GM21825 (cell line): ENCODE measurements at regions not wholly inside any gene's neighbourhood (a gene's known extent, or its start where the extent isn't known, plus 50 kb on each side); places are given as distances from the start of the nearest gene placed in this dataset.

Experiments
- ATAC-seq: cut with Tn5 transposase; IDR thresholded peaks from one replicate; pipeline ENCODE4 v1.9.1; 2021; ENCODE audit warnings: mild to moderate bottlenecking, moderate library complexity; ENCODE audit not compliant: unreplicated experiment

DNA sequence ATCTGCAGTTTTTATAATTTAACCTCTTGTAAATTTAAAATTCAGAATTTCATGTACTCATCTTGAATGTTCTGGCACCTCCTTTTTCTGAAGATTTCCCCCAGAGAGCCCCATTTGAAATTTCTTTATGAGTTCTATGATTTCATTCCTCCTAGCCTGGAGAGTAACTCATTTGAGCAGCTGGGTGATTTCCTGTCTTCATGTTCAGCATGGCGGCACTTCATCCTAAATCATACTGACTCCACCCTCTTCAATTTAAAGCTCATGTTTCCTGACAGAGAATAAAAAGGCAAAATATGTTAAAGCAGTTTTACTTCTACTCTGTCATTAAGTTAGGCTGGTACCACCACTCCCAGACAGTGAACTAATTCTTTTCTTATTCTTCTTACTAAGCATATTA lies 250.9 kb upstream of the POU3F2 start:
- no peak for ATAC-seq

DNA sequence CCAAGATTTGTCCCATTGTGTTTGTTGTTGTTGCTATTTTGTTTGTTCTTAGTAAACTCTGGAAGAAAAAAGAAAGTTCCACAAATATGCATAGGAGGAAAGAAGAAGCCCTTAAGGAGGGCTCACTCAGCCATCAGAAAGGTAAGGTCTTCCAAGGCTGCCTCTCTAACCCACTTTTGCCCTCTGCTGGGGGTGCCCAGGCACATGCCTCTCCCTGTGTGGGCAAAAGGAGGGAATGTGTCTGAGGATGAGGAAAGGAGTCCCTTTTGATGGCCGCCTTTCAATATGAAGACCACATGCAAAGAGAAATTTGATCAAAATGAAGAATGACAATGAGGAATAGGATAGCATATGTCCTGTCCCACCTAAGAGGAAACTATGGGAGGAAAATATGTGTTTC lies 248.2 kb upstream of the POU3F2 start:
- ATAC-seq = no peak

DNA sequence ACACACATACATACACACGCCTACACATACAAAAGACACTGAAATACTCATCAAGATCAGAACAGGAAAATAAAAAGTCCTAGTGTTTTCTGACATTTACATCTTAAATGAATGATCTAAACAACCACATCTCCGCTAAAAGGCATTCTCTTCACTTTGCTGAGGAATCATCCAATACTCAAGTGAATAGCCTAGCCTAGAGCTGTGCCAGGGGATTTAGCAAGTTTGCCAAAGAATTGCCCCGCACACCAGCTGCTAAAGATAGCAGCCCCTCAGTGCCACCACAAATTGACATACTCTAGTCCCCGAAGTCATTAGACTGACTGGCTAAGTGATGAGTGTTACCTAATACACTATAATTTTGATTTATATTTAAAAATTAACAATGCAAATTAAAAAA lies 246.8 kb upstream of the POU3F2 start:
- ATAC-seq = no peak

DNA sequence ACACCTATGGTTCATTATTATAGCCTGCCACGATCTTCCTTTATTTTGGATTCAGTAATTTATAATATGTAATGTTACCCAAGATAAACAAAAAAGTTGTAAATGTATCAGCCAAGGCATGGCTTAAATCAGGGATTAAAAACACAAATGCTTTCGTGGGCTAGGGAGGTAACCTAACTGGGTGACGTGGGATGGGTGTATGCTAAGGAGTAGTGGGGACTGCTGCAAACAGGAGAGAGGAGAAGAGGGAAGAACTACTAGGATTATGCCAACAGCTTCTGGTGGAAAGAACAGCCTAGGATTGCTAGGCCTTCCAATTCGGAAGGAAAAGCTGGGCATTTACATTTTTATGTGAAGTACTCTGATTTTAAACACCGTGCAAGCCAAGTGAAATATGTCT lies 244.8 kb upstream of the POU3F2 start:
- ATAC-seq = no peak

DNA sequence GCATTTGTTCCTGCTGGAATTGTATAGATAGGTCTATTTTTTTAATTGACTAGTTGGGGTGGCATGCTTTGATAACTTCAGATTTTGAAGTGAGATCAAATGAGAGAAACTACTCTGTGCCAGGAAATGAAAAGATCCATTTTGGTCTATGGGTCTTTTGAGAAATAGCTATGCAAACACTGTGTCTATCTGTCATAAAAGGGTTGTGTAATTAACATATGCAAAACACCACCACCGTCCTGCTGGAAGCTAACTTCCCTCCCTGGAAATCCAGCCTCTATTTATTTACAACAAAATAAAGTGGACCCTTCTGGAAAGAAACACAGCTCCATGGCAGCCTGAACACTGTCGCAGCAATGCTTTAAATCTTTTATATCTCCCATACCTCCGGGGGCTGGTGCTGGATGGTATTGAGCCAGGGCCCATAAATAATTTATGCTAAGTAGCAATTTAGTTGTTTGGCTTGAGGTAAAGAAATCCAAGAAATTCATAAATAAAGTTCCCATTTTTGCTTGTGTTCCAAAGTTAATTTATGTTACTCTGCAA lies 244.2 kb upstream of the POU3F2 start:
- no peak for ATAC-seq

DNA sequence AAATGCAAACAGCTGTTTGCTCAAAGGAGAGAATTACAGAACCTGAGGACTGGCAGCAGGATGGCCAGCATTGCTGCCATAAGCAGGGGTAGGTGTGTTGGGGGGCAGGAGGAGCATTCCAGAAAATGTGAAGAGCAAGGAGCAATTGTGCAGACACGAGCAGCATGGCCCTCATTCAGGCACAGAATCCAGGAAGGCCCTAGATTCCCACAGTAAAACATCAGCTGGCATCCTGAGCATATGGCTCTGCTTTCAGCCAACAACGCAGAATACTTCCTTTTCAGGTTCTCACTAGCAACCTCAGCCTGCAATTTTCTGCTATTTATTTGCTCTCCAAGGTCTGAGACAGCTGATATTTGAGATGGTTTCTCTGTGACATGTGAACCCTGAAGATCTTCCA lies 243.4 kb upstream of the POU3F2 start:
- no peak for ATAC-seq

DNA sequence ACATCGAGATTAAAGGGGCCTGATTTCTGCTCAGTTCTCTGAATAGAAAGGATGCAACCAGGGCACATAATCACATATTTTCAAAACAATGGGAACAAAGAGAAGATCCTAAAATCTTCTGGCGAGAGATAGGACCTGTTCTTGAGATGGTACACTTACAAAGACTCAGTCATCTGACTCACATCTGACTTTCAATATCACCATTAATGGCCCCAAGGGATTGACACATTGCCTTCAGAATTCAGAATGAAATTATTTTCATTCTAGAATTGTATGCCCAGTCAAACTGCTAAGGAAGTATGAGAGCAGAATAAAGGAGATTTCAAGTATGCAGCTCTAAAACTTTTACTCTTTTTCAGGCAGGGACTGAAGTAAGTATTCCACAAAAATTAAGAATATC lies 240.7 kb upstream of the POU3F2 start:
- no peak for ATAC-seq

DNA sequence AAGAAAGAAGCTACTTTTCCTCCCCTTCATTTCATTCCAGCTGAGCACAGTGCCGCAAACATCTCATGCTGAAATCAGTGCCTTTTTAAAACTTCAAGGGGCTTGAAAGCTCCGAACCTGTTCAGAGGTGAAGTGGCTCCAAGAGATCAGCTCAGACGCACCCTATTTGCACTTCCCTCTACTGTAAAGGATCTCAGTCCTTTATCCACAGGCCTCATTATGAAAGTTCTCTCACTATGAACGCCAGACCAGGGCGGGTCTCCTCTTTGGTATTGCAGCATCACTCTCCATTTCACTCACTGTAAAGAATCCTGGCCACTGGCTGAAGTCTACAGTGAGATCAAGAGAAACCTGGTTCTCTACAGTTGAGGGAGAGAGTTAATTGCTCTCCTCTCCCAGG lies 232.7 kb upstream of the POU3F2 start:
- ATAC-seq = no peak

DNA sequence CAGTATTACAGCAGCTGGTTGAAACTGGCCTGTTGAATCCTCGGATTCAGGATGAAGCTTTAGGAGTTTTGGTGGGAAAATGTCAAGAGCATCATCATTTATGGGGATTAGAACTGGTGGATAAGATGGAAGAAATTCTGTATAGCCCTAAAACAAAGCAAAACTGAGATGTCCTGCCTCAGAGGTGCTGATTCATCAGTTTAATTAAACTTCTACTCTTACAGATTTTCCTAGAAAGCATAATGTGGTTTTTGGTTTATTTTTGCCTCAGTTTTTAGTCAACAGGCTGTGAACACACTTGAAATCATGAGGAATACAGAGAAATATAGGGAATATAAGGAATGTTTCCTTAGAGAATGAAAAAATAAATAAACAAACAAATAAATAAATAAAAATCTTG lies 228.7 kb upstream of the POU3F2 start:
- no peak for ATAC-seq

DNA sequence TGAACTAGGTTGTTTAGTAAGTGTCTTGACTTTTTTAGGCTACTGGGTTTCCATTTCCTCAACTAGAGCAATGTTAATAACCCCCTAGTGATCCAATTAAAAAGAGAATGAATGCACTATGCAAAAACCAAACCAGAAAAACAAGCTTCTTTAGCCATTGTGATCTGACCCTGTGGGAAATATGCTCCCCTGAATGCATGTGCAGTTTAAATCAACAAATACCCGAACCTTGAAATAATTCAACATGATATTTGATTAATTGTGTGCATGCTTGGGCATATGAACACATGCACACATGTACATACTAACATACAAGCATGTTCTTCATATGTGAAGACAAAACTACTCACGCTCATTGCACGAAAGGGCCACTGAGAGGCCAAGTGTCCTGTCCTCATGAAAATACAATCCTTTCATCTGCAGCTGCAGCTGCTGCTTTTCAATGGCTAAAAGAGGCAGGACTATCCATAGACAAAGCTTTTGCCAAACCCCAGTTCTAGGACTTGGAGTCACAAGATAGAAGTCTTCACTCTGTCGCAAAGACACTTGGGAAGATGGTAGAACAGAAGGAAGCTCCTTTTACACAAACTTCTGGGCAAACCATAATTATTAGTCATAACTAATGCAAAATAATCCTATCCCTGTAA lies 207.1 kb upstream of the POU3F2 start:
- no peak for ATAC-seq

DNA sequence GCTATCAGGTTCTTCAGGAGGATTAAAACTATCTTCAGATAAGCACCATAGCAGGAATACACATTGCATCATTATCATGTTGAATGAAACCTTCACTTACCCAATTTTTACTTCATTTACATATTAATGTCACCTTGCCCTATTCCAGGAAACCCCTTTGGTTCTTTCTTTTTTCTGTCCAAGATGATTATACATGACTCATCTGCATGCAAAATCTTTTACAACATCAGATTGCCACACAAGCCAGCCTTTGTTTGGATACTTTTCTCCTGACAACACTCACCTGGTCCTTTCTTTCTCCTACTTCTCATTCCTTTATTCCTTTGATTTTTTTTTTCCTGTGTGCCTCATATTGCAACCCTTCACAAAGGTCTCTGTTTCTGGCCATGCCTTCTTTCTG lies 200.5 kb upstream of the POU3F2 start:
- no peak for ATAC-seq

DNA sequence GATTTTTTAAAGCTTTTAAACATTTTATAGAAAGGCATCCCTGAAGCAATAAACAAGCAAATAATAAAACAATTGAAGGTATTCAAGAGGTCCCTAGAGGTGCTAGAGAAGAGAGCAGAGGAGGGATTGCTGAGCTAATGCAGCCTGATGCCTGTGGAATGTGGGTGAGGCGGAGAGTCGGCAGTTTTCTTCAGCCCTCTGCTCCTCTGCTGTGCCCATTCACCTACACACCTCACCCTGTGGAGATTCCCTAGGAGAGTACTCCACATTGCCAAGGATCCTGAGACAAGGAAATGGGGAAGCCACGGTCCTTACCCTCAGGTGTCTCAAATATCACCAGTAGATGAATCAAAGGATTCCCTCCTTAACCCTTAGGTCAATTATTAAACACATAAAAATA lies 199.8 kb upstream of the POU3F2 start:
- ATAC-seq = no peak

DNA sequence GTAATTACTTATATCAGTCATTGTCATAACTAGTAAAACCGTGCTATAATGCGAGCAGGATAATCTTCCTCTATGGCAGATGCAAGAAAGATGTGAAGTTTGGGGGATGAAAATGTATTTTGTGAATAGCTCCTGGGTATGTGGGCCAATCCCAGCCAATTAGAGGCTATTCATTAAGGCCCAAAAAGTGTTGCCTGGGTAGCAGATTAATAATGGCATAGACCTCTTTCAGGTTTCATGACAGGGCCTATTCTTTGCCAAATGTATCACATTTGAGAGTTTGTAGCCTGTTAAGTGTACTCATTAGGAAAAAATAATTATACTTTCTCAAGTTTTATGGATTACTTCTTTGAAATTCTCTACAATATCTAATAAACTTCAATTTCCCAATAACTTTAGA lies 199.2 kb upstream of the POU3F2 start:
- no peak for ATAC-seq

DNA sequence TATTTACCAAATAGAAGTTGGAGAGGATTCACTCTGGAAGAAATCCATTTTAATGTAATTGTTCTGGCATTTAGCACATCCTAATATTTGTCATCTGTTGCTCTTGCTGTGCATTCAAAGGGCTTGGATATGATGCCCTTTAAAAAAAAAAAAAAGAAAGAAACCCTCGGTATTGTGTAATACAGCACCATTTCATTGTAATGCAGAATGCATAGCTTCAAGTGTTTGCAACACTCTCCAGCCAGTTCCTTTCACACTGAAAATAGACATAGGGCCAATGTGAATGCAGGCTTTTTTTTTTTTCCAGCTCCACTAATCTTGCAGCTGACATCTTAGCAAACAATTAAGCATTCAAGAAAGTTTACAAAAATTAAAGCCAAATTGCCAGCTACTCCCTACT lies 197.4 kb upstream of the POU3F2 start:
- no peak for ATAC-seq

DNA sequence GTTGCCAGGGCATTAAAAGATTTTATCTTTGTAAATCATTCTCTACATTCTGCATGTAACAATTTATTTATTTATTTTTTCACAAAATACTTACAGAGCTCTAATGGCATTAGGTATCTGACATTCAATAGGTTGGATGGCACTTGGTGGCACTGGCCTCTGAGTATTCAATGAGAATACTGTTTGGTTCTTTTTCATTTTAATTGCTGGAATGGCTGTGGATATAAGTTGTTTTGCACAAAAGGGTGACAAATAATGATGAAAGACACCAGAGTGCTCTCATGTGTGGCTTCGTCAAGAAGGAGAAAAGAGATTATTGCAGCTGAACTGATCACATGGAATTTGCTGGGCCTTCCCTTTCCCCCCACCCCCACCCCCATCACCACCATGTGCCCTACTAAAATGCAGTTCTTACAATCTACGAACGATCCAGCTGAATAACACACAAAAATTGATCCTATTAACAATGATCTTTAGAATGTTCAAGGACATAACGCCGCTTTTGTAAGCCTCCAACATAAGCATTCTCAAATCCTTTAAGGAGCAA lies 195.2 kb upstream of the POU3F2 start:
- ATAC-seq = no peak

DNA sequence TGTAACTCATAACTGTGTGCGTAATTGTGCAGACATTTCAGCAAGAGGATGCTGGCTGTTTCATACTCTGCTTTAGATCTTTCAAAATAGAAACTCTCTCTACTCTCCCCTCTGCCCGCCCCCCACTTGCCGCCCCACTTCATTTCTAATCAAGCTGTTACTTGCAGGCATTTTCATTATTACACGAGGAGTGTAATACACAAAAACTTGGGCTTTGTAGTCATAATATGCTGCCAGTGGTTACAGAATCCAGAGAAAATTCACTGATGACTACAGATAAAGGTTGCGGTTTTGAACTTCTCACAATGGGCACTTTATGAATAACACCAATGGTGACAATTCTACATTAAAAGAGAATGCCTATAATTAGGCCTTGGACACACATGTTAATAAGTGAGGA lies 194.0 kb upstream of the POU3F2 start:
- no peak for ATAC-seq

DNA sequence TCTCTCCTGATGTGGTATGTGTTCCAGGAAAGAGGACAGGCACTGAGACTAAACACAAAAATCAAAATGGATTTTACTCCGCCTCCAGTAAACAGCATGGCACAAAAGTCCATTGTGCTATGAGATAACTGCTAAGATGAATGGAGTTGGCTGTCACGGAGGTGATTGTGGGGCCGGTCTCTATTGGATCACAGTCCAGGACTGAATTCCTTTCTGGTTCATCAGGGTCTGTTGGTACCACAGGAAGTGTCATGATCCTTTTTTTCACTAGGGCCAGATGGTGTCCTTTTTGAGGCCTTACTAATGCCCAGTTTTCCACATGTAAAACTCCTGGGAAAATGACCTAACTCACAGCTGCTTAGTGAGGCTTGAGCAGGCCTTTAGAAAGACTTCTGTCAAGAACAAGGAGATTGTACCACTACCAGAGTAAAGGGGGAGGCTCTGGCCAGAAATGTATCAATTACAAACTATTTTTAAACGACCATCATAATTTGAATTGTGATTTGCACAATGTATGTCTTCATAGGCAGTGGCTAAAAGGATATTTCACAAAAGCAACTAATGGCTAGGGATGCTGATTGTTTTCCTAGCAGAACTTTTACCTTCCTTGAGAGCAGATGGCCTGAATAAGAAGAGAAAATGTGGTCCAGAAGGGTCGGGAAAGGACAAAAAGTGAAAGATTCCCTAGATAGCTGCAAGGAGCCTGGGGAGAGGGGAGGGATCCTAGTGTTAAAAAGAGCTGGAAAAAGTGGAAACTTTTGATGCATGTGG lies 192.2 kb upstream of the POU3F2 start:
- no peak for ATAC-seq

DNA sequence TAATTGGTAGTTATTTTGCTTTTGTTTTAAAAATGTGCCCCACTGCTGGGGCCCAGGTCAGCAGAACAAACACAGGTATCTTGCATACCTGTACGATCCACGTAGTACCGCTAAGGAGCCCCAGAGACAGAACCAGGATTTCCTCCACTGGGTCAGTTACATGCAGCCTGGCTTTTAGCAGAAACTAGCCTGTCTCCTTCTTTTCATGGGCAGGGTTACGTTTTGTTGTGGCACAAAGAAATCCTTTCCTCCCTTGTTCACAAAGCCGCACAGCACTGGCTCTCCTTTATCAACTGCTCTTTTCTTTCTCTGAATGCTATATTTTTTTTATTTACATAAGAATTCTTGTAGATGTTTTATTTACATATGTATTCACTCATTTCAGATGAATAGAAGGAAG lies 190.3 kb upstream of the POU3F2 start:
- no peak for ATAC-seq

DNA sequence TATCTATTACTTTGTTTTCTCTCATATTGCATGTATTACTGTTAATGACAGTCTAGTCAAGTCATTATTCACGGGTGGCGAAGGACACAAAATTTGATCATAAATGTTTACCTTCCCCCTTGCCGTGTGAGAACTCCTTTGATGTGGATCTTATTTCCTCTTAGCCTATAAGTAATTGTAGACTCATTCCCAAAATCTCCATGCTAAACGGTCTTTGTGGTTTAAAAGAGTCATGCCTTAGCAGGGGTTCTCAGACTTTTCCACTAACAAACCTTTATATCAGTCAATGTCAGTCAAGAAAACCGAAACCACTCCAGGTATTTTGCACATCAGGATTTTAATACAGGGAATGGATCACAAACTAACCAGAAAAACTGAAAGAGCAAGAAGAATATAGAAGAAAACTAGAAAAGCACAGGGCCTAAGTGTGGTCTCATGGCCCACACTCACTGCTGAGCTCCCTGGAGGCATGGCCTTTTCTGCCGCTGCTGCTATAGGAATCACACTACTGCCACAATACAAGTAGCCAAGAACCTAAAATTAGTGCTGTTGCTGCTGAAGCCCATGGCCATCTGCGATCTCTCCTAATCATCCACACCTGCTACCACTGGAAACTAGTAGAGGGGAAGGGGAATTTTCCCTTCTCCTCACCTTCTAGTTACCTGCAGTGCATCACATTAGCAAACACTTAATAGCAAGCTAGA lies 186.0 kb upstream of the POU3F2 start:
- ATAC-seq = no peak

DNA sequence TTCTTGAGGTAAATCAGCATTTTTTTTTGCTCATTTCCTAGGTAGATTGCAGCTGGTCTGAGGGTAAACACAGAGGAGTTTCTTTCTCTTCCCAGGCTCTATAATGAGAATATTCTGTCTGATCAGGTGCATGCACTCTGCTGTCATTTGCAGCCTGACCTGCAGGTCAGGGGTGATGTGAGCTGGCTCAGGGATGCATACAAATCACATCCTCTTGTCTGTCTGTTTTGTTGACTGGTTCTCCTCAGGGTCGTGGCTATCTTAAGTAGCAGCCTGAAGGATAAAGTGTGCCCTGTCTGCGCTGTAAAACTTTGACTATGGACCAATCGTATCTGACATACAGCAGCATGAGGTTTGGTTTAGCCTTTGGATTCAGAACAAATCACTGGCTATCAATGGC lies 183.4 kb upstream of the POU3F2 start:
- ATAC-seq = no peak

DNA sequence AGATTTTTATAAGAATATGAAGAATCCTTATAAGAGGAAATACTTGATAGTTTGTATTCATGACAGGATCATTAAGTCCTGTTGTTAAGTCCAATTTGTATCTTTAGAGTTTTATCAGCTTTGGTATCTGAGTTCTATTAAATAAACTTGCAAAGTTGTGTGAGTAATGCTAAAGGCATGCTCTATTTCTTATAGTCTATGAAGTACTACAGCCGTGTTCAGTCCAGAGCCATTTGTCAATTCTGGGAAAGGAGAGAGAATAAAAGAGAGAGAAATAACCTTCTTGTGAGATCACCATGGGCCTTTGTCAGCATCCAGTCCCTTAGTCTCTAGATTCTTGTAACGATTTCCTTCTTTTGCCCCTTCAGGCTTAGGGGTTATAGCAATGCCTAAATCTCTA lies 181.2 kb upstream of the POU3F2 start:
- no peak for ATAC-seq

DNA sequence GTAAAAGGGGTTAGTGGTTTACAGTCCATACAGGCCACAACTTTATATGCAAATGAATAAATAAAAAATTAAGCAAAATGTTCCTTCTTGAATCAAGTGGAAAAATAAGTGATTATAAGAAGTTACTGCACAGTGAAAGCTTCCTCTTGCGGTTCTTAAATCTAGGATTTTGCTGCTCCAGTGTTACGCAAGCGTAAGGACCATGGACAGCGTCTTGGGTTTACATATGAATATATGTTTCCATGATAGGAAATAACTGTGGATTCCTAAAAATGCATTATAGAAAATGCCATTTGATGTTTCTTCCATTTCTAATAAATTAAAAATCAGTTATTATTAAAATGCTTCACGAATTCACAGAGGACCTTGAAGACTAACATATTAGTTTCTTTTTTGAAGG lies 176.6 kb upstream of the POU3F2 start:
- no peak for ATAC-seq
